Neural progenitor cell (in vitro differentiated cells): ENCODE measurements at regions not wholly inside any gene's neighbourhood (a gene's known extent, or its start where the extent isn't known, plus 50 kb on each side); places are given as distances from the start of the nearest gene placed in this dataset.

ENCODE experiments used
- CTCF ChIP-seq: fragments of 200-600 bp; sonication (generic); IDR thresholded peaks from 2 replicates; pipeline ENCODE4 v1.5.1; 2017; ENCODE audit warnings: antibody characterized with exemption, mild to moderate bottlenecking
- EZH2 ChIP-seq: fragments of 200-600 bp; sonication (generic); IDR thresholded peaks from 2 replicates; pipeline ENCODE4 v1.6.1; 2017; ENCODE audit warnings: antibody characterized with exemption, mild to moderate bottlenecking, moderate library complexity

- TF ChIP-seq CTCF (no peak), EZH2 (no peak)
These were observed 178.6 kb upstream of the MAMLD1 start for GRCh38 chrX:150184491-150184890.
